HG02981 (cell line): ENCODE measurements at regions not wholly inside any gene's neighbourhood (a gene's known extent, or its start where the extent isn't known, plus 50 kb on each side); places are given as distances from the start of the nearest gene placed in this dataset.
"Not testable (repeated sequence)": the region's sequence is repeated elsewhere in the genome, so short reads cannot be mapped to it uniquely, and the experiment has no call there.

Experiments used
- ATAC-seq: cut with Tn5 transposase; IDR thresholded peaks from one replicate; pipeline ENCODE4 v1.9.1; 2021; ENCODE audit warnings: mild to moderate bottlenecking, moderate library complexity; ENCODE audit not compliant: unreplicated experiment

- no peak for ATAC-seq
Observed at GRCh38 chr6:11307226-11307625, 74.8 kb upstream of the NEDD9 start.

GRCh38 chr6:11304946-11305345 is 72.5 kb upstream of the NEDD9 start:
- ATAC-seq: no peak

- not testable (repeated sequence) for ATAC-seq
Observed at GRCh38 chr6:11299876-11300428, 67.5 kb upstream of the NEDD9 start.

GRCh38 chr6:11299421-11299784 is 66.9 kb upstream of the NEDD9 start:
- ATAC-seq: not testable (repeated sequence)

- ATAC-seq: no peak
Observed at GRCh38 chr6:11298651-11299420, 66.4 kb upstream of the NEDD9 start.

- ATAC-seq: no peak
Observed at GRCh38 chr6:11297376-11297729, 64.9 kb upstream of the NEDD9 start.

- no peak for ATAC-seq
Observed at GRCh38 chr6:11296449-11297375, 64.2 kb upstream of the NEDD9 start.

- no peak for ATAC-seq
Observed at GRCh38 chr6:11295969-11296368, 63.5 kb upstream of the NEDD9 start.

- no peak for ATAC-seq
Observed at GRCh38 chr6:11294228-11294627, 61.8 kb upstream of the NEDD9 start.

GRCh38 chr6:11292594-11293236 is 60.2 kb upstream of the NEDD9 start:
- ATAC-seq: no peak

GRCh38 chr6:11292091-11292490 is 59.6 kb upstream of the NEDD9 start:
- no peak for ATAC-seq

GRCh38 chr6:11291582-11291981 is 59.1 kb upstream of the NEDD9 start:
- no peak for ATAC-seq

GRCh38 chr6:11290027-11290426 is 57.6 kb upstream of the NEDD9 start:
- no peak for ATAC-seq

- no peak for ATAC-seq
Observed at GRCh38 chr6:11288065-11288464, 55.6 kb upstream of the NEDD9 start.

- no peak for ATAC-seq
Observed at GRCh38 chr6:11284996-11285395, 52.5 kb upstream of the NEDD9 start.

- ATAC-seq: no peak
Observed at GRCh38 chr6:11283629-11284028, 51.2 kb upstream of the NEDD9 start.

GRCh38 chr6:11282875-11283274 is 50.4 kb upstream of the NEDD9 start:
- no peak for ATAC-seq
